Neutrophil (primary cell): ENCODE measurements at regions not wholly inside any gene's neighbourhood (a gene's known extent, or its start where the extent isn't known, plus 50 kb on each side); places are given as distances from the start of the nearest gene placed in this dataset.

Experiments used
- H3K27ac ChIP-seq: fragments of 200-600 bp; sonication (generic); 2 replicates; pipeline ENCODE4 v1.5.1; 2016; ENCODE audit warnings: mild to moderate bottlenecking, moderate library complexity
- H3K27me3 ChIP-seq: fragments of 200-600 bp; sonication (generic); 2 replicates; pipeline ENCODE4 v1.6.0; 2016; ENCODE audit warnings: mild to moderate bottlenecking
- H3K36me3 ChIP-seq: fragments of 200-600 bp; sonication (generic); 2 replicates; pipeline ENCODE4 v1.5.1; 2017
- H3K4me1 ChIP-seq, 2 experiments: fragments of 200-600 bp in 1 of 2; sonication (generic) in 1 of 2; 1 replicate in 1 of 2; 2 replicates in 1 of 2; pipeline versions ENCODE4 v1.5.1 to v1.6.1; 2013 to 2016; ENCODE audit warnings: low read depth in 1 of 2, low read length in 1 of 2, mild to moderate bottlenecking in 1 of 2, moderate library complexity in 1 of 2; ENCODE audit not compliant: control insufficient read depth in 1 of 2, insufficient read depth in 1 of 2
- H3K4me3 ChIP-seq, 2 experiments: fragments of 200-600 bp in 1 of 2; sonication (generic) in 1 of 2; 1 replicate in 1 of 2; 2 replicates in 1 of 2; pipeline ENCODE4 v1.5.1; 2013 to 2016; ENCODE audit warnings: low read depth in 1 of 2, low read length in 1 of 2, mild to moderate bottlenecking in 1 of 2, moderate library complexity in 1 of 2
- H3K9me3 ChIP-seq: fragments of 200-600 bp; sonication (generic); 2 replicates; pipeline ENCODE4 v1.5.1; 2016
- TF ChIP-seq, protein P1 (sequence below): fragments of 200-600 bp; sonication (generic); IDR thresholded peaks from 2 replicates; pipeline ENCODE4 v1.5.1; 2016; ENCODE audit warnings: antibody characterized with exemption

DNA sequence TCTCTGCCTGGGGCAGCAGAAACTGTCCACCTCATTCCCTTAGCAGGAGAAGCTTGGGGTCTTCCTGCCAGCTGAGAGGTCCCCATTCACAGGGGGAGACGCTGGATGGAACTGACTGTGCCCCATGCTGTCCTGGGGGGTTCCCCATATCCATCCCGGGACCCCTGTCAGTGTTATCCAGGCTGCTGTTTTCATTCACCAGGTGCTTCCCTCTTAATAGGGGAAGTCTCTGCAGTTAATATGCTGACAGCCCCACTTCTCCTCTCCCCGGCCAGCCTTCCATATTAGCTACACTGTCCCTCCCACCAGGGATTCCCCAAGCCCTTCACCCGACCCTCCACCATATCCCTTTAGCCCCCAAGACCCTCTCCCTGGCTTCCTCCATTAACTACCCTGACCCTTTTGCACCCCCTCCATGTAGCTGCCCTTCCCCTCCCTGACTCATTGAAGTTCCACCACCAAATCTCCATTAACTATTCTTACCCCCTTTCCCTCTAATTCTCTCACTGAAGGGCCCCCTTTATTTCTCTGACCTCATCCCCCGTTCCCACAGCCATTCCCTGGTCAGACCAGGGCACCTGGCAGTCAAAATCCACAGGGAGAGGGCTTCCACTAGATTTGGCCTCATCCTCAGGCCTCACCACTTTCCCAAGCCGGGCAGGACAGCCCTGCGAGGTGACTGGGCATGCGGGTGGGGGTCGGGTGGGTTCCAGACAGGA is 92.0 kb upstream of the PAX2 start:
- Histone ChIP-seq H3K27me3 (peaks cover 93% of the 10 kb centered on the region), H3K4me3 (no peak overlapping the region), H3K36me3 (no peaks in the 10 kb centered on the region), H3K9me3 (no peaks in the 10 kb centered on the region), H3K27ac (no peak overlapping the region), H3K4me1 (peaks cover 0 to 20% of the 10 kb centered on the region in 2 experiments)
- TF ChIP-seq, protein P1, sequence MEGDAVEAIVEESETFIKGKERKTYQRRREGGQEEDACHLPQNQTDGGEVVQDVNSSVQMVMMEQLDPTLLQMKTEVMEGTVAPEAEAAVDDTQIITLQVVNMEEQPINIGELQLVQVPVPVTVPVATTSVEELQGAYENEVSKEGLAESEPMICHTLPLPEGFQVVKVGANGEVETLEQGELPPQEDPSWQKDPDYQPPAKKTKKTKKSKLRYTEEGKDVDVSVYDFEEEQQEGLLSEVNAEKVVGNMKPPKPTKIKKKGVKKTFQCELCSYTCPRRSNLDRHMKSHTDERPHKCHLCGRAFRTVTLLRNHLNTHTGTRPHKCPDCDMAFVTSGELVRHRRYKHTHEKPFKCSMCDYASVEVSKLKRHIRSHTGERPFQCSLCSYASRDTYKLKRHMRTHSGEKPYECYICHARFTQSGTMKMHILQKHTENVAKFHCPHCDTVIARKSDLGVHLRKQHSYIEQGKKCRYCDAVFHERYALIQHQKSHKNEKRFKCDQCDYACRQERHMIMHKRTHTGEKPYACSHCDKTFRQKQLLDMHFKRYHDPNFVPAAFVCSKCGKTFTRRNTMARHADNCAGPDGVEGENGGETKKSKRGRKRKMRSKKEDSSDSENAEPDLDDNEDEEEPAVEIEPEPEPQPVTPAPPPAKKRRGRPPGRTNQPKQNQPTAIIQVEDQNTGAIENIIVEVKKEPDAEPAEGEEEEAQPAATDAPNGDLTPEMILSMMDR, result no peak

DNA sequence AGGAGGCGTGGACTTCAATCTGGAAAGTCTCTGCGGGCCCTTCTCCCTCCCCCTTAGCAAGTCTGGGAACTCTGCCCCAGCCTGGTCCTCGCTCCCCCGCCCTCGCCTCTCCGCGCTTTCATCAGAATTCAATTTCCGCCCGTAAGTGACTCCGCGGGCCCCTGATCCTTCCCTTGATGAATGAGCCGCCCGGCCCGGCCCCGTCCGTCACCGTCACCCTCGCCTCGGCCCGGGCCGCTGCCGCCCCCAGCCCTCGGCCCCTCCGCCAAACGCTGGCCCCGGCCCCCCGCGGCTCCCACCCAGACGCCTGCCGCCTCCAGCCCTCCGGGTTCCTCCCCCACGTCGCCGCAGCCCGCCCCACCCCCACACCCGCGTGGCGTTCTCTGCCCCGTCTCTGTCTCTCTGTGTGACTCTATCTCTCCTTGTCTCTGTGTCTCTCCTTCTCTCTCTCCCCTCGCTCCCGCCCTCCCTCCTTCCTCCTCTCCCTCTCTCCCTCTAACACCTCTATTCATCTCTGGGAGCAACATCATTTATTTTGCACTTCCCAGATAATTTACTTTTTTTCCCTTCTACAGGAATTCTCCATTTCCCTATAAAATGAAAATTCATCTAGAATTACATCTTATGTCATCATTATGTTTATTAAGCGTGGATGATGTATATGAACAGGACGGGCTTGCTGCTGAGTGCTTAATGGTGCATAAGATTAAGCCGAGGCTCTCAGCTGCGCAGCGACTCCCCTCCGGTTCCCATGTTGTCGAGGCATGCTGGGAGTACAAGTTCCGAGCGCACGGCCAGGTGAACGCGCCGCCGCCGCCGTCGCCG is 91.2 kb upstream of the PAX2 start:
- H3K27me3 ChIP-seq, result peaks cover 93% of the 10 kb centered on the region
- no peak overlapping the region for H3K27ac ChIP-seq
- TF ChIP-seq, protein P1, result no peak

GRCh38 chr10:100654782-100655325 is 90.5 kb upstream of the PAX2 start:
- no peaks in the 10 kb centered on the region for H3K36me3 ChIP-seq
- peaks cover 0 to 20% of the 10 kb centered on the region in 2 experiments for H3K4me1 ChIP-seq
- TF ChIP-seq, protein P1, result no peak
- no peak overlapping the region for H3K4me3 ChIP-seq
- peaks cover 93% of the 10 kb centered on the region for H3K27me3 ChIP-seq
- H3K27ac ChIP-seq, result no peak overlapping the region
- H3K9me3 ChIP-seq, result no peaks in the 10 kb centered on the region

More for the DNA sequence above, 91.2 kb upstream of the PAX2 start:
- Histone ChIP-seq H3K4me1 (peaks cover 0 to 20% of the 10 kb centered on the region in 2 experiments), H3K36me3 (no peaks in the 10 kb centered on the region), H3K4me3 (no peak overlapping the region), H3K9me3 (no peaks in the 10 kb centered on the region)

DNA sequence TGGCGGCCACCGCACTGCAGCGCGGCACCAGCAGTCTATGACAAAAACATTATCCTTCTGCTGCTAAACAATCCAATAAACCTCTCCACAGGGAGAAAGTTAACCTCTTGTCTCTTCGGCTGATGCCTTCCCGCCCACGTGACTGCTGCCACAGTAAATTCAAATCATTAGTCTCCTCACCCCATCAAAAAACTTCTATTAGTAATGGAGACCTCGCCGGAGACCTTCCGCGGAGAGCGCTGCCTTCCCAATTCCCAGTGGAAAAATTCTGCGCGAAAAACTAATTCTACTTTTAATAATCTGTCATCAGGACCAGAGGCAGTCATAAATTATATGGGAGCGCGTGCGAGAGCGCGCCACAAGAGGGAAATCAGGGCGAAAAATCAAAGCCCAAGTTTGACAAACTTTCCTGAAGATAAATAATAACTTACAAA is 90.0 kb upstream of the PAX2 start:
- Histone ChIP-seq H3K27me3 (peaks cover 93% of the 10 kb centered on the region), H3K4me3 (no peak overlapping the region), H3K9me3 (no peaks in the 10 kb centered on the region), H3K36me3 (no peaks in the 10 kb centered on the region), H3K27ac (no peak overlapping the region), H3K4me1 (peaks cover 0 to 20% of the 10 kb centered on the region in 2 experiments)
- TF ChIP-seq, protein P1, result no peak

DNA sequence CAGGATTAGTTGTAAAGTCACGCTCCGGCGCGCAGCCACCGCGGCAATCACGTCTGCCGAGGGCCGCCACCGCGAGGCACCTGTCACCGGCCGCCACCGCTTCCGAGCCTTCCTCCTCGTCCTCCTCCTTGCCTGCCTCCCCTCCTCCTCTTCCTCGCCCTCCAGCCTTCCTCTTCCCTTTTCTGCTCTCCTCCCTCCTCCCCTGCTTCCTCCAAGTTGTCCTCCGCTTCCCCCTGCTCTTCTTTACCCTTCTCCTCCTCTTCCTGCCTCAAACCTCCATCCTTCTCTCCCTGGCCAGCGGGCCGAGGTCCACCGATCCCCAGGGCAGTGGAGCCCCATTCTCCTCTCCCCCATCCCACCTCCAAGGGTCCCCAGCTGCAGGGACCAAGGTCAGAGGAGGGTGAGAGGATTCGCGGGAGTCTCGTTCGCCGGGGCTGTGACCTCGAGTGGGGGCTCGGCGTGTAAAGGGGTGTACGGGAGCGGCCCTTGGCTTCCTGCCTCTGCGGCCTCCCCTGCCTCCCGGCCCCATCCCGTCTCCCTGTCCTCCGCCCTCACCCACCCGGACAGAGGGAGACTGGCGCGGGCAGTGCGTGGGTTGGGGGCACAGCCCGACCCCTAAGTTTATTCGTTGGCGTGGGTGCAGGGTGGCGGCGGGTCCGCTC is 89.5 kb upstream of the PAX2 start:
- H3K27me3 ChIP-seq, result peaks cover 93% of the 10 kb centered on the region
- no peaks in the 10 kb centered on the region for H3K9me3 ChIP-seq
- TF ChIP-seq, protein P1, result no peak
- no peak overlapping the region for H3K27ac ChIP-seq
- H3K4me3 ChIP-seq, result no peak overlapping the region
- H3K4me1 ChIP-seq, result peaks cover 0 to 20% of the 10 kb centered on the region in 2 experiments
- no peaks in the 10 kb centered on the region for H3K36me3 ChIP-seq
